Right atrium auricular region (tissue), 2 donors: ENCODE measurements at regions not wholly inside any gene's neighbourhood (a gene's known extent, or its start where the extent isn't known, plus 50 kb on each side); places are given as distances from the start of the nearest gene placed in this dataset.

Experiments used
- DNase-seq: peaks from one replicate; pipeline ENCODE4 v3.0.0-alpha.2; 2019; ENCODE audit warnings: low spot score
- H3K27ac ChIP-seq, 2 donors: fragments of 200-600 bp; sonication (generic); 1 replicate in 1 of 2; 2 replicates in 1 of 2; pipeline ENCODE4 v1.5.1; 2016 to 2019
- H3K27me3 ChIP-seq, 2 donors: fragments of 200-600 bp; sonication (generic); one replicate each; pipeline versions ENCODE4 v1.5.1 to v1.6.0; 2017 to 2019
- H3K36me3 ChIP-seq: fragments of 200-600 bp; sonication (generic); one replicate; pipeline ENCODE4 v1.5.1; 2016
- H3K4me1 ChIP-seq, 2 donors: fragments of 200-600 bp; sonication (generic); one replicate each; pipeline versions ENCODE4 v1.5.1 to v1.6.0; 2017 to 2019
- H3K4me3 ChIP-seq, 2 donors: fragments of 200-600 bp; sonication (generic); 1 replicate in 1 of 2; 2 replicates in 1 of 2; pipeline ENCODE4 v1.5.1; 2017 to 2019; ENCODE audit warnings: mild to moderate bottlenecking in 1 of 2, moderate library complexity in 1 of 2
- H3K9me3 ChIP-seq, 2 donors: fragments of 200-600 bp; sonication (generic); one replicate each; pipeline ENCODE4 v1.5.1; 2019
- CTCF ChIP-seq, 2 donors: fragments of 200-600 bp; sonication (generic); IDR thresholded peaks; one replicate each; pipeline ENCODE4 v1.5.1; 2019; ENCODE audit warnings: antibody characterized with exemption in 2 of 2

GRCh38 chr7:153087498-153087897 is 327.9 kb downstream of the ACTR3B start:
- TF ChIP-seq CTCF (IDR thresholded peaks at IDR 0.05) = no peak
- Histone ChIP-seq H3K9me3 (no peaks in the 10 kb centered on the region), H3K27ac (no peak overlapping the region), H3K27me3 (no peaks in the 10 kb centered on the region), H3K4me1 (no peaks in the 10 kb centered on the region), H3K4me3 (no peak overlapping the region), H3K36me3 (no peaks in the 10 kb centered on the region)
- DNase-seq = no peak

GRCh38 chr7:153088601-153089000 is 329.0 kb downstream of the ACTR3B start:
- DNase-seq = no peak
- no peak overlapping the region for H3K27ac ChIP-seq

GRCh38 chr7:153090209-153090608 is 330.7 kb downstream of the ACTR3B start:
- H3K27ac ChIP-seq = no peak overlapping the region
- H3K4me3 ChIP-seq = no peak overlapping the region
- TF ChIP-seq CTCF (IDR thresholded peaks at IDR 0.05) = no peak
- H3K9me3 ChIP-seq = no peaks in the 10 kb centered on the region
- H3K4me1 ChIP-seq = no peaks in the 10 kb centered on the region
- no peak for DNase-seq
- H3K27me3 ChIP-seq = no peaks in the 10 kb centered on the region
- H3K36me3 ChIP-seq = no peaks in the 10 kb centered on the region

More at GRCh38 chr7:153088601-153089000, 329.0 kb downstream of the ACTR3B start:
- TF ChIP-seq CTCF (IDR thresholded peaks at IDR 0.05) = no peak
- Histone ChIP-seq H3K9me3 (no peaks in the 10 kb centered on the region), H3K4me1 (no peaks in the 10 kb centered on the region), H3K4me3 (no peak overlapping the region), H3K27me3 (no peaks in the 10 kb centered on the region), H3K36me3 (no peaks in the 10 kb centered on the region)

GRCh38 chr7:153090764-153091163 is 331.2 kb downstream of the ACTR3B start:
- no peak for TF ChIP-seq CTCF (IDR thresholded peaks at IDR 0.05)
- Histone ChIP-seq H3K4me1 (no peaks in the 10 kb centered on the region), H3K36me3 (no peaks in the 10 kb centered on the region), H3K27me3 (no peaks in the 10 kb centered on the region), H3K27ac (no peak overlapping the region), H3K4me3 (no peak overlapping the region), H3K9me3 (no peaks in the 10 kb centered on the region)
- DNase-seq = no peak

- no peaks in the 10 kb centered on the region for H3K27me3 ChIP-seq
- no peaks in the 10 kb centered on the region for H3K9me3 ChIP-seq
- DNase-seq = no peak
- H3K4me3 ChIP-seq = no peak overlapping the region
- H3K27ac ChIP-seq = no peak overlapping the region
- H3K4me1 ChIP-seq = no peaks in the 10 kb centered on the region
- no peak for TF ChIP-seq CTCF (IDR thresholded peaks at IDR 0.05)
- H3K36me3 ChIP-seq = no peaks in the 10 kb centered on the region
Measured at GRCh38 chr7:153091477-153091876, 331.9 kb downstream of the ACTR3B start.

- DNase-seq = no peak
- H3K27ac ChIP-seq = no peak overlapping the region
- no peaks in the 10 kb centered on the region for H3K27me3 ChIP-seq
- TF ChIP-seq CTCF (IDR thresholded peaks at IDR 0.05) = no peak
- no peaks in the 10 kb centered on the region for H3K4me1 ChIP-seq
- H3K9me3 ChIP-seq = no peaks in the 10 kb centered on the region
- no peak overlapping the region for H3K4me3 ChIP-seq
- no peaks in the 10 kb centered on the region for H3K36me3 ChIP-seq
Measured at GRCh38 chr7:153097511-153098201, 338.1 kb downstream of the ACTR3B start.
